ENCODE measurements at regions not wholly inside any gene's neighbourhood (a gene's known extent, or its start where the extent isn't known, plus 50 kb on each side); places are given as distances from the start of the nearest gene placed in this dataset.

GRCh38 chr15:70348226-70348543 lies 250.5 kb upstream of the TLE3 start:
- Histone ChIP-seq H3K27me3 (ENCODE audit: control insufficient read depth, insufficient read depth, low read length) (peaks cover 19% of the 10 kb centered on the region), H3K36me3 (ENCODE audit: control insufficient read depth, insufficient read depth, low read length) (no peaks in the 10 kb centered on the region), H3K4me3 (ENCODE audit: low read depth, low read length) (no peak overlapping the region)
- no peak for TF ChIP-seq CTCF (IDR thresholded peaks at IDR 0.05; ENCODE audit: insufficient read depth, low read length, poor library complexity, severe bottlenecking)
- no peak for DNase-seq (ENCODE audit: low read depth)

GRCh38 chr15:70347321-70348225 lies 249.9 kb upstream of the TLE3 start:
- Histone ChIP-seq H3K36me3 (ENCODE audit: control insufficient read depth, insufficient read depth, low read length) (no peaks in the 10 kb centered on the region), H3K4me3 (ENCODE audit: low read depth, low read length) (no peak overlapping the region), H3K27me3 (ENCODE audit: control insufficient read depth, insufficient read depth, low read length) (peaks cover 17% of the 10 kb centered on the region)
- no peak for DNase-seq (ENCODE audit: low read depth)
- TF ChIP-seq CTCF (IDR thresholded peaks at IDR 0.05; ENCODE audit: insufficient read depth, low read length, poor library complexity, severe bottlenecking), result no peak

GRCh38 chr15:70345251-70346019 lies 247.7 kb upstream of the TLE3 start:
- Histone ChIP-seq H3K4me3 (ENCODE audit: low read depth, low read length) (no peak overlapping the region), H3K36me3 (ENCODE audit: control insufficient read depth, insufficient read depth, low read length) (no peaks in the 10 kb centered on the region), H3K27me3 (ENCODE audit: control insufficient read depth, insufficient read depth, low read length) (peaks cover 12% of the 10 kb centered on the region)
- no peak for TF ChIP-seq CTCF (IDR thresholded peaks at IDR 0.05; ENCODE audit: insufficient read depth, low read length, poor library complexity, severe bottlenecking)
- DNase-seq (ENCODE audit: low read depth), result no peak

- DNase-seq (ENCODE audit: low read depth), result no peak
- Histone ChIP-seq H3K36me3 (ENCODE audit: control insufficient read depth, insufficient read depth, low read length) (no peaks in the 10 kb centered on the region), H3K4me3 (ENCODE audit: low read depth, low read length) (no peak overlapping the region), H3K27me3 (ENCODE audit: control insufficient read depth, insufficient read depth, low read length) (peaks cover 14% of the 10 kb centered on the region)
- TF ChIP-seq CTCF (IDR thresholded peaks at IDR 0.05; ENCODE audit: insufficient read depth, low read length, poor library complexity, severe bottlenecking), result no peak
These were observed 246.9 kb upstream of the TLE3 start for GRCh38 chr15:70344666-70345065.

- Histone ChIP-seq H3K27me3 (ENCODE audit: control insufficient read depth, insufficient read depth, low read length) (peaks cover 9% of the 10 kb centered on the region), H3K36me3 (ENCODE audit: control insufficient read depth, insufficient read depth, low read length) (no peaks in the 10 kb centered on the region), H3K4me3 (ENCODE audit: low read depth, low read length) (no peak overlapping the region)
- no peak for TF ChIP-seq CTCF (IDR thresholded peaks at IDR 0.05; ENCODE audit: insufficient read depth, low read length, poor library complexity, severe bottlenecking)
- no peak for DNase-seq (ENCODE audit: low read depth)
These were observed 246.4 kb upstream of the TLE3 start for GRCh38 chr15:70343961-70344621.
